GM12891 (cell line): ENCODE measurements at regions not wholly inside any gene's neighbourhood (a gene's known extent, or its start where the extent isn't known, plus 50 kb on each side); places are given as distances from the start of the nearest gene placed in this dataset.
"Not testable (repeated sequence)": the region's sequence is repeated elsewhere in the genome, so short reads cannot be mapped to it uniquely, and the experiment has no call there.

Experiments
- DNase-seq: peaks from one replicate; pipeline ENCODE4 v3.0.0; 2011; ENCODE audit warnings: low spot score; ENCODE audit not compliant: insufficient read length
- FAIRE-seq: peaks from 2 replicates; lab custom pipeline; 2011; peaks lifted over from hg19 to GRCh38; lab: Jason Lieb, UNC
- PAX5 ChIP-seq: IDR thresholded peaks from 2 replicates; pipeline ENCODE4 v1.6.1; 2011; ENCODE audit warnings: low read length, moderate library complexity, mild to moderate bottlenecking; ENCODE audit not compliant: insufficient read depth, severe bottlenecking
- POLR2A ChIP-seq: IDR thresholded peaks from 2 replicates; pipeline ENCODE4 v1.6.1; 2011; ENCODE audit warnings: low read depth, low read length, control low read depth
- POLR2AphosphoS5 ChIP-seq: IDR thresholded peaks from 2 replicates; pipeline ENCODE4 v1.6.1; 2011; ENCODE audit warnings: low read depth, low read length, control low read depth
- POU2F2 ChIP-seq: IDR thresholded peaks from 2 replicates; pipeline ENCODE4 v1.6.1; 2011; ENCODE audit warnings: low read depth, mild to moderate bottlenecking, control low read depth, low read length, moderate library complexity
- SPI1 ChIP-seq: IDR thresholded peaks from 2 replicates; pipeline ENCODE4 v1.6.1; 2011; ENCODE audit warnings: low read depth, low read length, control low read depth
- TAF1 ChIP-seq: IDR thresholded peaks from 2 replicates; pipeline ENCODE4 v1.6.1; 2011; ENCODE audit warnings: low read depth, low read length, control low read depth

DNA sequence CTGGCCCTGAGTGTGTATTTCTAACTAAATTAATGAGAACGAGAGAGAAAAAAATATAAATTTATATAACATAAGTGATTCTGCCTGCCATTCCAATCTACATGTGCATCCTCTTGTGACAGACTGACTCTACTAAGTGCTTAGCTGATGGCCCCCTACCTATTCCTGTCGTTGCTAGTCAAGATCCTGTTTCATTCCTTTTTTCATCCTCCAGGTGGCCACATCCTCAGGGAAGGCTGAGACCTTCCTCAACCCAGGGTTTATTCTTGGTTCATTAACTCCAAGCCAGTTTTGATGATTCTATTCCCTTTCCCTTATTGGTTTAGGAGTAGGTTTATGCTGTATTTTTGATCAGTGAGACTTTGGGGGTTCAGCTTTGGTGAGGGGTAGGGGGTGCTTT, 201.3 kb downstream of the C9orf152 start:
- TF ChIP-seq POLR2A (no peak), TAF1 (no peak), PAX5 (no peak), POLR2AphosphoS5 (no peak), SPI1 (no peak), POU2F2 (no peak)
- DNase-seq (no peak), FAIRE-seq (no peak)

DNA sequence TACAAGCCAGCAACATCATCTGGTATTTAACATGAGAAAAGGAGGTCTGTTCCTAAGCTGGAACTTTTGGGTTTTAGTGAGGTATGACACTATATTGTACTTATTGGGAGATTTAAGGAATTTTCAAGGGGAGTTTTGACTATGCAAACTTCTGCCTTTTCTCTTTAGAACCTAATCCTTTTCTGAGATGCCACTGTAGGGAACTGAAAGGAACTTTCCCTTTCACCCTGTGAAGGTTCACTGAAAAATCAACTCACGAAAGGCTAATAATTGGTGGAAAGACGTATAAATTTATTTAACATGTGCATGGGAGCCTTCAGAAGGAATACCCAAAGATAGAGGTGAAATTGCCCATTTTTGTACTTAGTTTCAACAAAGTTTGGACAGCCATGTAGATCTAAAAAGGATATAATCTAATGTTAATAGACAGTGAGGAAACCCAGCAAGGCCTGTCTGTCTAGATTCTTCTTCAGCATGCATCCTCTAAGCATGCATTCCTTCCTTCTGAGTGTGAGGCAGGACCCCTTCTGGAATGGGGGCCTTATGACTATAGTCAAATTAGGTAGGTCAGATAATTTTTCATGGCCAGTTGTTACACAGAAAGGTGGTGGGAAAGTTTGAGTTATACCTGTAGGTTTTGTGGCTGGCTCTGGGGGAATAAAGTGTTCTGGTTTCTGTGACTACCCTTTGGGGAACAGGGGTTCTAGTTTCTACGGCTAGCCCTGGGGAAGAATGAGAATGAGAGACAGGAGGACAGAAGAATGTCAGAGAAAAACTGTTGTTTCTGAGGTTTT, 200.3 kb downstream of the C9orf152 start:
- peak; percentile 54; the same call in 1 of the 2 replicates for TF ChIP-seq POU2F2
- TF ChIP-seq SPI1 = peak; percentile 69
- TF ChIP-seq POLR2A = no peak
- peak; percentile 54 for FAIRE-seq
- peak; percentile 17 for DNase-seq

- FAIRE-seq (peak; percentile 67), DNase-seq (no peak)
- TF ChIP-seq POU2F2 (no peak), POLR2AphosphoS5 (no peak), TAF1 (no peak), SPI1 (no peak), PAX5 (no peak), POLR2A (no peak)
These were observed 199.3 kb downstream of the C9orf152 start for GRCh38 chr9:110008663-110009062.

DNA sequence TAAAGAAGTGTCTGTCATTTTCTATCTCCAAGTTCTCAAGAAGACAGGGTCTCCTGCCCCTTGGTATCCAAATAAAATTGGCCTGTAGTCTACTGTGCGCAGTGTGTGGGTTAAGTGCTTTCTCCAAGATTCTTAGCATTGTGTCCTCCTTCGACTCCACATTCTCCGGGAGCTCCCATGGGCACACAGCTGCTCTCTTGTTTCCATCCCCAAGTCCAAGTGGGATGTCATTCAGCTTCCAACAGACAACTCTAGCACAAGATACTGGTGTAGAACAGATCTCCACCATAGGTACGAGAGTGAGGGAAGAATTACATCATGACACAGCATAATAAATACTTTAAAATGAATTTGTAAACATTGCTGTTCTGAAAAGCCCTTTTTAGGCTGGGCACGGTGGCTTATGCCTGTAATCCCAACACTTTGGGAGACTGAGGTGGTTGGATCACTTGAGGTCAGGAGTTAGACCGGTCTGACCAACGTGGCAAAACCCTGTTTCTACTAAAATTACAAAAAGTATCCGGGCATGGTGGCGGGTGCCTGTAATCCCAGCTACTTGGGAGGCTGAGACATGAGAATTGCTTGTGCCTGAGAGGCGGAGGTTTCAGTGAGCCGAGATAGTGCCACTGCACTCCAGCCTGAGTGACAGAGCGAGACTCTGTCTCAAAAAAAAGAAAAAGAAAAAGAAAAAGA, 196.2 kb downstream of the C9orf152 start:
- no peak for TF ChIP-seq SPI1
- TF ChIP-seq PAX5 = no peak
- no peak for TF ChIP-seq POLR2A
- TF ChIP-seq TAF1 = no peak
- TF ChIP-seq POLR2AphosphoS5 = no peak
- TF ChIP-seq POU2F2 = no peak
- no peak for DNase-seq
- no peak for FAIRE-seq

- FAIRE-seq (no peak), DNase-seq (no peak)
- no peak for TF ChIP-seq SPI1
- TF ChIP-seq POU2F2 = no peak
- TF ChIP-seq PAX5 = no peak
- no peak for TF ChIP-seq POLR2AphosphoS5
- TF ChIP-seq TAF1 = no peak
- no peak for TF ChIP-seq POLR2A
These were observed 194.9 kb downstream of the C9orf152 start for GRCh38 chr9:110013064-110013463.

GRCh38 chr9:110015759-110016158, 192.2 kb downstream of the C9orf152 start:
- FAIRE-seq (no peak), DNase-seq (no peak)
- no peak for TF ChIP-seq POU2F2
- TF ChIP-seq TAF1 = no peak
- no peak for TF ChIP-seq POLR2A

DNA sequence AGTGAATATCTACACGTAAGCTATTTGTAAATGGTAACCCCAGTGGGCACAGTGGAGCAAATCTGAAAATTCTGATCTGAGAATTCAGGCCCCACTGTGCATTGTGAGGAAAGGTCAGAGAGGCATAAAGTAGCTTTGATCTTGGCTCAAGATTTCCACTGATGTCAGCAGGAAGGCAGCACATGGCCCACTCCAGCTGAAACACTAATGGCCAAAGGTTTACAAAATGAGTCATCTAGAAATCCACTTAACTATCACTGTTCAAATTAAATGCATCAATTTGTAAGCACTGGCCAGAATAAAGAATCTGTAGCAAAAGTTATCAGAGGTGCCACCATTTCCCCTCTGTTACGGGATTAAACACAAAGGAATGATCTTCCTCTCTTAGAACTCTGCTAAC, 191.6 kb downstream of the C9orf152 start:
- no peak for FAIRE-seq
- no peak for TF ChIP-seq POU2F2
- no peak for TF ChIP-seq SPI1
- no peak for TF ChIP-seq PAX5
- no peak for TF ChIP-seq POLR2A
- TF ChIP-seq TAF1 = no peak
- TF ChIP-seq POLR2AphosphoS5 = no peak
- no peak for DNase-seq

DNA sequence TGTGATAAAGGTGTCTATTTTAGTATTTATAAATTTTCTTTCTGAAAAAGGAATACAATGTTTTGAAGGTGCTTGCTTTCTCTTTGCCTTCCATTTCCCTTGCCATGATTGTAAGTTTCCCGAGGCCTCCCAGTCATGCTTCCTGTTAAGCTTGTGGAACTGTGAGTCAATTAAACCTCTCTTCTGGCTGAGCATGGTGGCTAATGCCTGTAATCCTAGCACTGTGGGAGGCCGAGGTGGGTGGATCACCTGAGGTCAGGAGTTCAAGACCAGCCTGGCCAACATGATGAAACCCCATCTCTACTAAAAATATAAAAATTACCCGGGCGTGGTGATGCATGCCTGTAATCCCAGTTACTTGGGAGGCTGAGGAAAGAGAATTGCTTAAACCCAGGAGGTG, 187.7 kb downstream of the C9orf152 start:
- DNase-seq, FAIRE-seq: not testable (repeated sequence)

DNA sequence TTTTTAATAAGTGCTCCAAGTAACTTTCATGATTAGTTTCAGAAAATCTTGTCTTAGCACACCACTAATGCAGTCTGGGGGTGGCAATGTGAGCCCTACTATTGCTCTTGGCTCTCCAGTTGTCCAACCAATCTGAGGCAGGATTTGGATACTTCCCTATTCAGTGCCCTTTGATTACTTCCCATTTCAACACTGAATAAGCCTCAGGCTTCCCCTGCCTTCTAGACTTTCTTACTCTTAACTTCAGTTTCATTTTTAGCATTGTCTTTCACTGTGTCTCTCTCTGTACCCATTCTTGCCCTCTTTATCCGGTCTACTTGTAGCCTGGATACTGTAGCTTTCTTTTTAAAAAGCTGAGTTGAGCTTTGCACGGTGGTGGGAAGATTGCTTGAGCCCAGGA, 186.1 kb downstream of the C9orf152 start:
- DNase-seq (peak; percentile 15), FAIRE-seq (peak; percentile 82)
- TF ChIP-seq TAF1 = no peak
- 0 out of 2 replicates have a peak, but pooled peaks have one; percentile 6 for TF ChIP-seq SPI1

GRCh38 chr9:110023221-110023620, 184.7 kb downstream of the C9orf152 start:
- FAIRE-seq, DNase-seq: not testable (repeated sequence)
